SK-N-SH treated with all-trans-retinoic acid at 6 μM for 48 hours (cell line): ENCODE measurements at regions not wholly inside any gene's neighbourhood (a gene's known extent, or its start where the extent isn't known, plus 50 kb on each side); places are given as distances from the start of the nearest gene placed in this dataset.

ENCODE experiments used
- ISL1 ChIP-seq: fragments of 250-450 bp; sonication (Bioruptor Pico); IDR thresholded peaks from 2 replicates; pipeline ENCODE4 v2.1.2; 2022; ENCODE audit warnings: mild to moderate bottlenecking, moderate library complexity
- PATZ1 ChIP-seq: fragments of 250-450 bp; sonication (Bioruptor Pico); IDR thresholded peaks from 2 replicates; pipeline ENCODE4 v1.8.0; 2020; ENCODE audit warnings: mild to moderate bottlenecking, moderate library complexity, borderline replicate concordance
- RARB ChIP-seq: fragments of 250-450 bp; sonication (Bioruptor Pico); IDR thresholded peaks from 2 replicates; pipeline ENCODE4 v1.8.0; 2021; ENCODE audit warnings: mild to moderate bottlenecking, moderate library complexity
- TCF4 ChIP-seq: fragments of 250-450 bp; sonication (Bioruptor Pico); IDR thresholded peaks from 2 replicates; pipeline ENCODE4 v1.8.0; 2021; ENCODE audit warnings: mild to moderate bottlenecking, moderate library complexity, borderline replicate concordance
- TOX ChIP-seq: fragments of 250-450 bp; sonication (Bioruptor Pico); IDR thresholded peaks from 2 replicates; pipeline ENCODE4 v1.8.0; 2021; ENCODE audit warnings: mild to moderate bottlenecking, moderate library complexity, borderline replicate concordance
- ZFP3 ChIP-seq: fragments of 250-450 bp; sonication (Bioruptor Pico); IDR thresholded peaks from 2 replicates; pipeline ENCODE4 v1.5.0; 2020; ENCODE audit warnings: mild to moderate bottlenecking, moderate library complexity

GRCh38 chr13:83740622-83741021 lies 141.7 kb downstream of the SLITRK1 start:
- TF ChIP-seq TOX (CRISPR knock-in tag) (no peak), PATZ1 (CRISPR knock-in tag) (no peak), ZFP3 (CRISPR knock-in tag) (no peak), TCF4 (CRISPR knock-in tag) (no peak), RARB (CRISPR knock-in tag) (no peak), ISL1 (no peak)
